ENCODE measurements at regions not wholly inside any gene's neighbourhood (a gene's known extent, or its start where the extent isn't known, plus 50 kb on each side); places are given as distances from the start of the nearest gene placed in this dataset.

DNA sequence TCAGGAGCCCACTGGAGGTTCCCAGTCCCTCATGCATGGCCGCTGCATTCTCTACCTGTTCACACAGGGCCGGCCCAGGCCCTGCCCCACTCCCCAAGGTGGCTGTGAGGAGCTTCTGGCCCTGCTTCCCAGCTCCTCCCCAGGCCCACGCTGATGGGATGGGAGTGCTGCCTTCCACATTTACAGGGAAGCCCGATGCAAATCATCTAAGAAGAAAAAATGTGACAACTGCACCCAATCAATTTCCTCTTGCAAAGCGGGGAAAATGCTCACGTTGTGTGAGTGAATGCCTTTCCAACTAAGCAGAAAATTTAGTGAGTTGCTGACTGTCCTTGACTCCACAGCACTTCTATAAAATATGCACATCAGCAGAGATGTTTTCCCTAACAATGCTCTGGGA is 485.8 kb upstream of the MGMT start:
- no peaks in the 10 kb centered on the region for H3K79me2 ChIP-seq
- no peak for TF ChIP-seq EZH2phosphoT487 (IDR thresholded peaks at IDR 0.05; ENCODE audit: low read depth, severe bottlenecking, unreplicated experiment)
- TF ChIP-seq EZH2 (IDR thresholded peaks at IDR 0.05; ENCODE audit: borderline replicate concordance), result no peak
- TF ChIP-seq, protein P1, sequence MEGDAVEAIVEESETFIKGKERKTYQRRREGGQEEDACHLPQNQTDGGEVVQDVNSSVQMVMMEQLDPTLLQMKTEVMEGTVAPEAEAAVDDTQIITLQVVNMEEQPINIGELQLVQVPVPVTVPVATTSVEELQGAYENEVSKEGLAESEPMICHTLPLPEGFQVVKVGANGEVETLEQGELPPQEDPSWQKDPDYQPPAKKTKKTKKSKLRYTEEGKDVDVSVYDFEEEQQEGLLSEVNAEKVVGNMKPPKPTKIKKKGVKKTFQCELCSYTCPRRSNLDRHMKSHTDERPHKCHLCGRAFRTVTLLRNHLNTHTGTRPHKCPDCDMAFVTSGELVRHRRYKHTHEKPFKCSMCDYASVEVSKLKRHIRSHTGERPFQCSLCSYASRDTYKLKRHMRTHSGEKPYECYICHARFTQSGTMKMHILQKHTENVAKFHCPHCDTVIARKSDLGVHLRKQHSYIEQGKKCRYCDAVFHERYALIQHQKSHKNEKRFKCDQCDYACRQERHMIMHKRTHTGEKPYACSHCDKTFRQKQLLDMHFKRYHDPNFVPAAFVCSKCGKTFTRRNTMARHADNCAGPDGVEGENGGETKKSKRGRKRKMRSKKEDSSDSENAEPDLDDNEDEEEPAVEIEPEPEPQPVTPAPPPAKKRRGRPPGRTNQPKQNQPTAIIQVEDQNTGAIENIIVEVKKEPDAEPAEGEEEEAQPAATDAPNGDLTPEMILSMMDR (IDR thresholded peaks at IDR 0.05; ENCODE audit: poor library complexity), result no peak
- H2AFZ ChIP-seq, result no peak overlapping the region
- no peaks in the 10 kb centered on the region for H3K9me3 ChIP-seq (ENCODE audit: low read depth)
- DNase-seq (ENCODE audit: low spot score), result no peak
- no peaks in the 10 kb centered on the region for H3K36me3 ChIP-seq (replicated peaks; ENCODE audit: insufficient read depth, low read depth)
- no peaks in the 10 kb centered on the region for H3K27me3 ChIP-seq
- no peak overlapping the region for H3K4me2 ChIP-seq
- WGBS (ENCODE audit: low lambda C conversion rate, missing lambda C conversion rate), result 78% methylated on average over 6 of the region's 6 CpGs
- H3K4me1 ChIP-seq (ENCODE audit: insufficient read depth), result no peaks in the 10 kb centered on the region
- H3K4me3 ChIP-seq, result no peak overlapping the region
- H3K27ac ChIP-seq, result no peak overlapping the region
- no peaks in the 10 kb centered on the region for H4K20me1 ChIP-seq (ENCODE audit: insufficient read depth, poor library complexity, severe bottlenecking)
- no peaks in the 10 kb centered on the region for H3K9me2 ChIP-seq (replicated peaks; ENCODE audit: insufficient read depth)

DNA sequence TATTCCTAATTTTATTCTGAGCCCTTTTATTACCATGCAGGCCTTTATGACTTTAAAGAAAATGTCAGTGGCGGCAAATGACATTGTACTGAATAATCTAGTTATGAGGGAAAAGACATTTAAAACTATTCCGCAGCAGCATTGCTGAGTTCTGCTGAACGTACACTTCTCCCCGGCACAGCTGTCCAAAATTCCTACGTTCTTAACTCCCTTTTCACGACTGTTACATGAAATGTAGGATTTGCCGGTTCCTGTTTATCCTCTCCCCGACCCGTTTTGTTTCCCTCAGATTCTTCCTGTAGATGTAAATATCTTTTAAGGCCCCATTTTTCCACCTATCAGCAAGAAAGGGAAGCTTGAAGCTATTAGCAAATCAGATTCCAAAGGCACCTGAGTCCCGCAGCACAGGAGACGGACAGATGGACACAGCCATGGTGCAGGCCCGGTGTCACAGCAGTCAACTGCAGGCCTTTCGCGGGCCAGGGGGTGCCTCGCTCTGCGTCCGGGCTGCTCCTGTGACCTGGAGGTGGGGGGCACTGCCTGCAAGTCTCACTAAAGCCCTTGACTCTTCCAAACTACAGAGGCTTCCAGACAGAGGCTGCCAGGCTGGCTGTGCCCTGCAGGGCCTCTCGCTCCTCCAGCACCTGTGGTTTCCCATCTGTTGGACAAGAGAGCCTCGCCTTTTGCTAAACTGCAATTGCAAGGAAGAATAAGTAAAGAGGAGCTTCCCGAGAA is 485.0 kb upstream of the MGMT start:
- Histone ChIP-seq H3K27me3 (no peaks in the 10 kb centered on the region), H3K4me3 (no peak overlapping the region), H3K4me1 (ENCODE audit: insufficient read depth) (no peaks in the 10 kb centered on the region), H3K36me3 (replicated peaks; ENCODE audit: insufficient read depth, low read depth) (no peaks in the 10 kb centered on the region), H2AFZ (no peak overlapping the region), H4K20me1 (ENCODE audit: insufficient read depth, poor library complexity, severe bottlenecking) (no peaks in the 10 kb centered on the region), H3K4me2 (no peak overlapping the region), H3K27ac (no peak overlapping the region), H3K79me2 (no peaks in the 10 kb centered on the region), H3K9me2 (replicated peaks; ENCODE audit: insufficient read depth) (no peaks in the 10 kb centered on the region), H3K9me3 (ENCODE audit: low read depth) (no peaks in the 10 kb centered on the region)
- TF ChIP-seq EZH2phosphoT487 (IDR thresholded peaks at IDR 0.05; ENCODE audit: low read depth, severe bottlenecking, unreplicated experiment) (no peak), EZH2 (IDR thresholded peaks at IDR 0.05; ENCODE audit: borderline replicate concordance) (no peak)
- TF ChIP-seq, protein P1 (IDR thresholded peaks at IDR 0.05; ENCODE audit: poor library complexity), result no peak
- 77% methylated on average over 20 of the region's 20 CpGs for WGBS (ENCODE audit: low lambda C conversion rate, missing lambda C conversion rate)
- DNase-seq (ENCODE audit: low spot score), result no peak

DNA sequence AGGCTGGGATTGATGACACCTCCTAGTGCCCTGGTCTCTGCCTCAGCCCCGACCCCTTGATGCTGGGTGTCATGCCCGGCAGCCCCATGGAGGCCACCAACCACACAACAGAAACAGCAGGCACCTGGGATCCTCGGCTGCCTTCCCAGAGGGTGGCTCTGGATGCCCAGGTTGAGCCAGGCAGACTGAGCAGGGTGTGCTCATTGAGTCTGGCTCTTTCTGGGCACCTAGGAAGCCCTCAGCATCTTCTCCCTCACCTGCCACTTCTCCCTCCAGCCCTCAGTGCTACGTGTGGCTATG is 484.5 kb upstream of the MGMT start:
- H4K20me1 ChIP-seq (ENCODE audit: insufficient read depth, poor library complexity, severe bottlenecking), result no peaks in the 10 kb centered on the region
- WGBS (ENCODE audit: low lambda C conversion rate, missing lambda C conversion rate), result 90% methylated on average over 4 of the region's 4 CpGs
- no peaks in the 10 kb centered on the region for H3K79me2 ChIP-seq
- H3K4me3 ChIP-seq, result no peak overlapping the region
- no peaks in the 10 kb centered on the region for H3K36me3 ChIP-seq (replicated peaks; ENCODE audit: insufficient read depth, low read depth)
- no peaks in the 10 kb centered on the region for H3K4me1 ChIP-seq (ENCODE audit: insufficient read depth)
- no peak for TF ChIP-seq EZH2phosphoT487 (IDR thresholded peaks at IDR 0.05; ENCODE audit: low read depth, severe bottlenecking, unreplicated experiment)
- no peak for TF ChIP-seq EZH2 (IDR thresholded peaks at IDR 0.05; ENCODE audit: borderline replicate concordance)
- TF ChIP-seq, protein P1 (IDR thresholded peaks at IDR 0.05; ENCODE audit: poor library complexity), result no peak
- H3K9me3 ChIP-seq (ENCODE audit: low read depth), result no peaks in the 10 kb centered on the region
- H3K9me2 ChIP-seq (replicated peaks; ENCODE audit: insufficient read depth), result no peaks in the 10 kb centered on the region
- no peak for DNase-seq (ENCODE audit: low spot score)
- H3K27me3 ChIP-seq, result no peaks in the 10 kb centered on the region
- no peak overlapping the region for H2AFZ ChIP-seq
- no peak overlapping the region for H3K27ac ChIP-seq
- no peak overlapping the region for H3K4me2 ChIP-seq
